GM18505 (cell line): ENCODE measurements at regions not wholly inside any gene's neighbourhood (a gene's known extent, or its start where the extent isn't known, plus 50 kb on each side); places are given as distances from the start of the nearest gene placed in this dataset.

Source experiments
- ATAC-seq: cut with Tn5 transposase; IDR thresholded peaks from one replicate; pipeline ENCODE4 v1.9.1; 2021; ENCODE audit not compliant: unreplicated experiment
- POLR2A ChIP-seq: IDR thresholded peaks from 4 replicates; pipeline ENCODE4 v1.6.1; 2011; ENCODE audit warnings: borderline replicate concordance; ENCODE audit not compliant: insufficient read depth, insufficient read length; ENCODE audit errors: extremely low read depth

DNA sequence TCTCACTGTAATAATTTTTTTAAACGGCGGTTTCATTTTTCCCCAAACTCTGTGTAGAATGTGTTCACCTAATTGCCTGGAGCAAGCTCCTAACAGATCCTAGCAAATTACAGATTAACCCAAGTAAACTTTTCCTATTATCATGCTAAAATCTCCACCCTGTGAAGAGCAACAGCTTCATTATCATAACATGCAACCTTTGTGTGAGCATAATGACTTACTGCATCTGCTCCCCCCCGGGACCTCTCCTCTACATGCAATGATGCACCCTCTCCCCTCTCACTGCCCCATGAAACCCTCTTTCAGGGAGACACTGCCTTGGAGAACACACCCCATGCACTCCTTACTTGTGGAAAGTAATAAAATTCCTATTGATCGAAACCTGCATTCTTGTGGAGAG is 717.0 kb upstream of the TMPRSS15 start:
- no peak for ATAC-seq
- no peak for TF ChIP-seq POLR2A

- TF ChIP-seq POLR2A = no peak
- ATAC-seq = no peak
These were observed 718.8 kb upstream of the TMPRSS15 start for GRCh38 chr21:19122356-19122755.

GRCh38 chr21:19123053-19123452 is 719.5 kb upstream of the TMPRSS15 start:
- TF ChIP-seq POLR2A = no peak
- no peak for ATAC-seq

GRCh38 chr21:19123525-19123924 is 719.9 kb upstream of the TMPRSS15 start:
- no peak for ATAC-seq
- no peak for TF ChIP-seq POLR2A

GRCh38 chr21:19124691-19125090 is 721.1 kb upstream of the TMPRSS15 start:
- no peak for TF ChIP-seq POLR2A
- no peak for ATAC-seq

- no peak for TF ChIP-seq POLR2A
- no peak for ATAC-seq
These were observed 726.9 kb upstream of the TMPRSS15 start for GRCh38 chr21:19130379-19131028.

DNA sequence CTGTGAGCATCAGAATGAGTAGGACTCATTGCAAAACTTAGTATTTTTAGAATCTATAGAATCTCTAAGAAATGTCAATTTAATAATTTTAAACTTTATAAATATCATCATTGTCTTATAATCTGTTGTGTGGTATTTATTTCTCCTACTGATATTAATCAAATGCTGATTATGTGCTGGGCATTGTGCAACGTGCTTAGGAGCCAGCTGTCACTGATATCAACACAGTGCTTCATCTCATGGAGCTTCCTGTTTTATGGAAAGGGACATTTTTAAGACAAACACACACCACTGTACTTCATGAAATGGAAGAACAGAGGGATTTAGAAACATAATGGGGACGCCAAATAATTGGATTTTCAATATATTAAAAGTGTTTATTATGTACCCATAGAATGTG is 737.9 kb upstream of the TMPRSS15 start:
- no peak for TF ChIP-seq POLR2A
- no peak for ATAC-seq

DNA sequence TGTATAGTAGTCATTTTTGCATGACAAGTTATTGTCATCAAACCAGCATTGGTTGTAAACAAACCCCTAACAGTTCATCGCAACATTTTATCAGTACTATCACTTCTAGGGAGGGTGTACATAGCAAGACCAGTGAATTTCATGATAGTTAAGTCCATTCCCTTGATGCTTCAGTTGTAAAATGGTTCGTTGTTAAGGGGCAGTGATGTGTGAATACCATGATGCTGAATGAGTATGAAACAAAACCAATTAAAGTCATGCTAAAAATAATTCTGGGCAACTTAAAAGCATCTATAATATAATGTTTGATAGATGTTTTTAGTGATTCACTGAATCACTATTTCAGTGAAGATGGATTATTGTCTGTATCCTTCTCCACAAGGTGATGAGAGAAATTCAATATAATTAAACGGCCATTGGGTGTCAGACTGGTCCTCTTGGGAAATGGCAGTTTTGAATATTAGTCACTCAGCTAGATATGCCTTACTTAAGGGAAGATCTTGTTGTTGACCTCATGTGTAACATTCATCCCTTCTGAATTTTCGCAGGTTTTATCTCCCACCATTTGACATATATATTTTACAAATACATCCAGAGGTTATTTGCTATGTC is 742.2 kb upstream of the TMPRSS15 start:
- no peak for ATAC-seq
- no peak for TF ChIP-seq POLR2A

DNA sequence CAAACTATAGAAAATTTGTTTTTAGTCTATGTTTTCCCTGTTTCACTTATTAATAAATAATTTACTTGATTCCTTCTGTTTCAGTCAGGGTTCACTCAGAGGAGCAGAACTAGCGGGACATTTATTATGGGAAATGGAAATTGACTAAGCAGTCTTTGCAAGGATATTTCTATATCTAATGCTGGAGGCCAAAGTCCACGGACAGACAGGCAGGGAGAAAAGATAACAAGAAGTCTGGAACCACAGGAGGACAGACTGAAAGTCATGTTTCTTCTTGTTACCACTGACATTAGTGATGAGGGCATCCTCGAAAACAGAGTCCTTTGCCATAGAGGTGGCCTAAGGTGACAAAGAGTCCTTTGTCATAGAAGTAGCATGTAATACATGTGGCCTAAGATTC is 744.5 kb upstream of the TMPRSS15 start:
- no peak for ATAC-seq
- TF ChIP-seq POLR2A = no peak

GRCh38 chr21:19171585-19171984 is 768.0 kb upstream of the TMPRSS15 start:
- no peak for TF ChIP-seq POLR2A
- no peak for ATAC-seq

DNA sequence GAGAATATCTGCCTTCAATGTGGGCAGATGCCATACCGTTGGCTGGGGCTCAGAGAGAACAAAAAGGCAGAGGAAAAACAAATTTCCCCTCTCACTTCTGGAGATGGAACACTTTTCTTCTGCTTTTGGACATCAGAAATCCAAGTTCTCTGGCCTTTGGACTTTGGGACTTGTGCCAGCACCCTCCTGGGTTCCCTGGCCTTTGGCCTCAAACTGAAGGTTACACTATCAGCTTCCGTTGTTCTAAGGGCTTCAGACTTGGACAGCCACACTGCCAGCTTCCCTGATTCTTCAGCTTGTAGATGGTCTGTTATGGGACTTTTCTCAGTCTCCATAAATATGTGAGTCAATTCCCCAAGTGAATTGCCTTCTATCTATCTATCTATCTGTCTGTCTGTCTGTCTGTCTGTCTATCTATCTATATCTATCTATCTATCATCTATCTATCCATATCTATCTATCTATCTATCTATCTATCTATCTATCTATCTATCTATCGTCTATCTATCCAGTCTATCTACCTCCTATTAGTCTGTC is 778.1 kb upstream of the TMPRSS15 start:
- ATAC-seq = no peak
- TF ChIP-seq POLR2A = no peak

- no peak for ATAC-seq
- TF ChIP-seq POLR2A = no peak
These were observed 794.4 kb upstream of the TMPRSS15 start for GRCh38 chr21:19197950-19198349.

GRCh38 chr21:19198801-19199200 is 795.2 kb upstream of the TMPRSS15 start:
- TF ChIP-seq POLR2A = no peak
- ATAC-seq = no peak

DNA sequence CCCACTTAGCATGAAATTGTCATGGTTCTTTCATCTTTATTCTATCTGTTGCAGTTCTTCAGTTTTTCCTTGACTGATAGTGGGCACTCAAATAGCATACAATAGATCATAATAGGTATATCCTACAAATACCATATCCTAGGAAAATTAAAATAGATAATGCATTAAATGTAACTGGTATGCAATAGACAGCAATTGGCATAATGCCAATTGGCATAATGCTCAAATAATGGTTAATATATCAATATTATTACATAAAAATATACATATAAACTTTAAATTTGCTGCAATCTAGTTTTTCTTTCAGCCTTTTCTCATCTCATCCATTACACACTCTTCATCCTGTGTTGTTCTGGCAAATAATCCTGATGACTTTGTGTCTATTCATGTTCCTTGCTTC is 814.6 kb upstream of the TMPRSS15 start:
- no peak for ATAC-seq
- TF ChIP-seq POLR2A = no peak
